ENCODE measurements at regions not wholly inside any gene's neighbourhood (a gene's known extent, or its start where the extent isn't known, plus 50 kb on each side); places are given as distances from the start of the nearest gene placed in this dataset.

- TF ChIP-seq POLR2AphosphoS5 (IDR thresholded peaks at IDR 0.05; ENCODE audit: insufficient read depth in 1 of 2, low read depth in 1 of 2) (no peak), POLR2A (IDR thresholded peaks at IDR 0.05) (no peak)
These were observed 521.8 kb upstream of the DIPK2B start for GRCh38 chrX:45722471-45722870.
